GM18517 (cell line): ENCODE measurements at regions not wholly inside any gene's neighbourhood (a gene's known extent, or its start where the extent isn't known, plus 50 kb on each side); places are given as distances from the start of the nearest gene placed in this dataset.
"Not testable (repeated sequence)": the region's sequence is repeated elsewhere in the genome, so short reads cannot be mapped to it uniquely, and the experiment has no call there.

Experiments used
- ATAC-seq: cut with Tn5 transposase; IDR thresholded peaks from one replicate; pipeline ENCODE4 v1.9.1; 2021; ENCODE audit warnings: mild to moderate bottlenecking, moderate library complexity; ENCODE audit not compliant: unreplicated experiment

- ATAC-seq, result no peak
Measured at GRCh38 chr21:35982717-35983116, 77.6 kb downstream of the SETD4 start.

DNA sequence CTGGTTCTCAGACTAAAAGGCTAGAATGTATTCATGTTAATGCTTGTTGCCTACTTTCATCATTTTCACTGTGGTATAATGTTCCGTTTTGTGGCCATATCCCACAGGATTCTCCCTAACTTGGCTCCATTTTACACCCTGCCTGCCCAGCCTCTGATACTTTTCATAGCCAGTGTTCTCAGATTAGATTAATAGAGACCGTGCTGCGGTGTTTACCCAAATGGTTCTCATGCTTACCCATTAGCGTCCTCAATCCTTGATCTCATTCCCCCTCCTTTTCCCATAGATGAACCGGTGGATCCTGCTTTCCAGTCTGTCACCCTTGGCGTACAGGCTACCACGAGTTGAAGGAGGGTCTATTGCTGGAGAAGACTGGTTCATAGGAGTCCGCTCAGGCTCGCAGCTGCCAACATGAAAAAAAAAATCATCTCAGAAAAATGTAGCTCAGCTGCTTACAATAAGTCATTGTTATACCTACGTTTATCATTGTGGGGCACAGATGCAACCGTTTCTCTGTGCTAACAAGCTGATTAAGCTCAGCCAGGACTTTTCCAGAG lies 78.7 kb downstream of the SETD4 start:
- no peak for ATAC-seq

- no peak for ATAC-seq
Measured at GRCh38 chr21:35980821-35981220, 79.5 kb downstream of the SETD4 start.

DNA sequence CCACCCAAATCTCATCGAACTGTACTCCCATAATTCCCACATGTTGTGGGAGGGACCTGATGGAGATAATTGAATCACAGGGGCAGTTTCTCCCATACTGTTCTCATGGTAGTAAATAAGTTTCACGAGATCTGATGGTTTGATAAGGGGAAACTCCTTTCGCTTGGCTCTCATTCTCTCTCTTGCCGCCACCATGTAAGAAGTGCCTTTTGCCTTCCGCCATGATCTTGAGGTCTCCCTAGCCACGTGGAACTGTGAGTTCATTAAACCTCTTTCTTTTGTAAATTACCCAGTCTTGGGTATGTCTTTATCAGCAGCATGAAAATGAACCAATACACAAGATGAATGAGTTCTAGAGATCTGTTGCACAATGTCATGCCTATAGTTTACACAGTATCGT lies 82.5 kb downstream of the SETD4 start:
- not testable (repeated sequence) for ATAC-seq

GRCh38 chr21:35976929-35977328 lies 83.4 kb downstream of the SETD4 start:
- ATAC-seq, result no peak

DNA sequence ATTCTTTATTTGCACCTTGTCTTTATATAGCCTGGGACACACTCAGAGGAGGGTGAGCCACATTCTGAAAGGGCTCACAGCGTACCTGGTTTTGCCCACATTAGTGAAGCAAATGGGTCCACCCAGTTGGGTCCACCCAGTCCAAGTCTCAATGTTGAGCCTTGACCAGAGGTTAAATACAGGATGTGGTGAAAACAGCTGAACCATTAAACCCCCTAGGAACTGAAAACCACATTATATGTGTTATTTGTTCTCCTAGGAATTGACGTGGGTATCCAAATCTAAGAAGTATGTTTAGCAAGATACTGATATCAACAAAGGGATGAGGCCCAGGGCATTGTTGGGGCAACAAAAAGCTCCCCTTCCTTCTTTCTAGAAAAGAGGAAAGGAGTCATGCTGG lies 83.8 kb downstream of the SETD4 start:
- no peak for ATAC-seq

GRCh38 chr21:35974775-35975174 lies 85.6 kb downstream of the SETD4 start:
- ATAC-seq, result no peak

DNA sequence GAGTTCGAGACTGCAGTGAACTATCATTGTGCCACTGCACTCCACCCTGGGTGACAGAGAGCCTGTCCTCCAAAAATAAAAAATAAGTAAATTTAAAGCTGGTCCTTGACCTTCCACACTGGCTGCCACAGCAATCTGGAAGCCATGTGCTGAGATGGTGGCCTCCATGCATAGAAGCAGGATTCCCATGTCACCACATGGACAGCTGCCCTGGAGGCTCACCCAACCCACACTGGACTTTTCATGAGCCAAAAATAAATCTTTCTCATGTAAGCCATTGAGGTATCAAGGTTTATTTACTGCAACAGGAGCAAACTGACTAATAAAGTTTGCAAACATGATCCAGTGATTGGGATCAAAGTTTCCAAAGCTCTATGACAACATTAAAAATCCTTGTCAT lies 88.5 kb downstream of the SETD4 start:
- ATAC-seq, result no peak

DNA sequence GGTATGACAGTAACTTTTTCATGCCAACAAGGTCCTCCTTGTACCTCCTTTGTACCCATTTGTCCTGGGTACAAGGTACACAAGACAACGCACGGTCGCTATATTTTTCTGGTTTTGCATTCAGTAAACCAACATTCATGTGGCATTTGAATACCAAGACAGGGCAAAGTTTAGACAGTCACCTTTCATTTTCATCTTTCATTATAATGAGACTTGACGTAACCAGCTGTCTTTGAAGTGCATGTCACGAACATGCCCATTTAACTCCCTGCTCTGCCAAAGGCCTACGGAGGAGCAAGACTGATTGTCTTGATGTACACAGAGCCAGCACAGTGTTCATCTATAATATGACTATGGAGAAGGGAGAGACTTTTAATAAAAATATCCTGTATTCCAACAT lies 91.0 kb downstream of the SETD4 start:
- ATAC-seq, result no peak

DNA sequence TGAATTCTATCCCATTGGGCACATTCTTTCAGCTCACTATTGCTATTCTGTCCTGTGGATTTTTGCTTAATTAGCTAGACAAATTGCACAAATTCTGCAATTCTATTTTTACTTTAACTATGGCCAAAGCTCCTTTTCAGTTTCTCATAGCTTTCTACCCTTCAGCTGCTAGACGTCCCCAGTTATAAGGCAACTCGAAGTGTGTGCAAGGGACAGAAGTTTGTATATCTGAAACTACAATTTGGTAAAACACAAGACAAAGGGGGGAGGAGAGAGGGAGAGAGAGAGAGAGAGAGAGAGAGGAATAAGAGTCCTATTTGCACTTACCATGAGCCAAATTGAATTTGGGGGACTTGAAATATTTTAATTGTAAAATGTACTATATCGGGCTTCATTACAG lies 91.8 kb downstream of the SETD4 start:
- ATAC-seq, result no peak

- ATAC-seq, result no peak
Measured at GRCh38 chr21:35965699-35966098, 94.6 kb downstream of the SETD4 start.

DNA sequence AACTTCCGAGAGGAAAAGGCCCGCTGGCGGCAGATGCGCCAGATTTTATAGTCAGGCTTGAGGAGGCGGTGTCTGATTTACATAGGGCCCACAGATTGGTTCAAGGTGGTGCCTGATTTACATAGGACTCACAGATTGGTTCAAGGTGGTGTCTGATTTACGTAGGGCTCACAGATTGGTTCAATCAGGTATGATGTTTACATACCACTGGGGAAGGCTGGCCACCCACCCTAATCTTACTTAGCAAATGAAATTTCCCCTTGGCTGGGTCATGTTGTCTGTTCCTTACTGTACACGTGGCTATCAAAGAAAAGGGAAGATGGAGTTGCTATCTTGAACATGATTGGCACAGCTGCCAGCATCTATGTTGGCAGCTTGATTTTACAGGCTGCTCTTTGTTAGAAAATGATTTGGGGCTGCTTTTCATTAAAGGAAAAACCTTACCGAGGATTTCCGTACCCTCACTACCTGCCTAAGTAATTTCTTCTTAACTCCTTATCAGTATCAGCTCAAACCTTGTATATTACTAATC lies 96.3 kb downstream of the SETD4 start:
- ATAC-seq, result no peak

GRCh38 chr21:35962917-35963316 lies 97.4 kb downstream of the SETD4 start:
- no peak for ATAC-seq

- ATAC-seq, result no peak
Measured at GRCh38 chr21:35954066-35954465, 106.3 kb downstream of the SETD4 start.

GRCh38 chr21:35953597-35953996 lies 106.7 kb downstream of the SETD4 start:
- no peak for ATAC-seq

DNA sequence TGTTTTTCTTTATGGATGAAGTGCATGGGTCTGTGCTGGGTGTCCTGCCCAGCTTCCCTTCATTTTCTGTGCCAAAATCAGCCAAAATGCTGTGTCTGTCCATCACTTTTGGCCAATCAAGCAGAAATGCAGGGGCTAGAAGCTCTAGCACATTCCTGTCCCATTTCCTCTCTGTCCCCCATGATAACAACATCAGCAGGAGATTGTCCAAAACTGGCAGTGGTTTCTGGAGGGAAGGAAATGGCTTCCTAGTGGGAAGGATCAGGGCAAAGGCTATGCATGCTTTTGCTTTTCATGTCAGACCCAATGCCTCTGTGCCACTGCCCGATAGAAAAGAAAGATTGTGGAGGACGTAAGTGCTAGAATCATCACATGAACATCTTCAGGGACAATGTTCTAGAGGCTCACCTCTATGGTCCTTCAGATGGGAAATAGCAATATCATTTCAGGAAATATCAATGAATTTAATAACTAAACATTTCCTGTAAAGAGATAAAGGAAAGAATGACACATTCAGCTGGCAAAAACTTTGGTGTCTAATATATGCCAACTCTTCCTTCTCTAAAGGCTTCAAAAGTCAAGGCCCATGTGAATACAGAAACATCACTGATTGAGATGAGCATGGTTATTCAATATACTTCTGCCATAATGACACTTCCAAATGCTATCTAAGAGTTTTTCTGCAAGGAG lies 107.5 kb downstream of the SETD4 start:
- no peak for ATAC-seq

GRCh38 chr21:35948982-35949381 lies 111.3 kb downstream of the SETD4 start:
- no peak for ATAC-seq

GRCh38 chr21:35945089-35945671 lies 115.1 kb downstream of the SETD4 start:
- ATAC-seq, result no peak

DNA sequence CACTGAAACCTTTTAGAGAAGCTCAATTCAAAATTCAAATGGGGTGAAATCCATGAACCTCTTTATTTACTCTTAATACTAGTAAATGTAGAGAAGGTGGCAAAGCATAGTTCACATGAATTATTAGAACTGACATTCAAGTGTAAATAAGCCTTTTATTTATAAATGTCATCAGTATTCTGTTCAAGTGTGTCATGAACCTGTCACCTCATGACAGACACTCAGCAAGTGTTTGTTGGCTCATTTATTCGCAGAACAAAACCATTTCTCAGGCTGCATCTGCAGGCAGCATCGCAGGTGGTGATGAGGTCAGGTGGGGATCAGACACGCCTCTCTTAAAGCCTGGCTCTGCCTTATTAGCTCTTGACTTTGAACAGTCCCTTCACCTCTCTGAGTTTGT lies 116.6 kb downstream of the SETD4 start:
- no peak for ATAC-seq

- ATAC-seq, result no peak
Measured at GRCh38 chr21:35942211-35943144, 117.8 kb downstream of the SETD4 start.
